SKM-1 (cell line): ENCODE measurements at regions not wholly inside any gene's neighbourhood (a gene's known extent, or its start where the extent isn't known, plus 50 kb on each side); places are given as distances from the start of the nearest gene placed in this dataset.
"Not testable (repeated sequence)": the region's sequence is repeated elsewhere in the genome, so short reads cannot be mapped to it uniquely, and the experiment has no call there.

ENCODE experiments used
- DNase-seq: peaks from one replicate; lab custom pipeline; 2025; ENCODE audit not compliant: unreplicated experiment; lab: John Stamatoyannopoulos, UW

- no peak for DNase-seq
These were observed 250.7 kb downstream of the BTG1 start for GRCh38 chr12:91894911-91895310.

- DNase-seq: no peak
These were observed 252.2 kb downstream of the BTG1 start for GRCh38 chr12:91893476-91893875.

- DNase-seq: no peak
These were observed 253.4 kb downstream of the BTG1 start for GRCh38 chr12:91892081-91892855.

GRCh38 chr12:91890742-91891141, 254.9 kb downstream of the BTG1 start:
- no peak for DNase-seq

- no peak for DNase-seq
These were observed 255.7 kb downstream of the BTG1 start for GRCh38 chr12:91889910-91890309.

GRCh38 chr12:91889059-91889458, 256.6 kb downstream of the BTG1 start:
- no peak for DNase-seq

GRCh38 chr12:91887957-91888356, 257.7 kb downstream of the BTG1 start:
- DNase-seq: no peak

GRCh38 chr12:91885851-91886731, 259.6 kb downstream of the BTG1 start:
- no peak for DNase-seq

- DNase-seq: no peak
These were observed 261.4 kb downstream of the BTG1 start for GRCh38 chr12:91884230-91884629.

GRCh38 chr12:91883811-91884210, 261.8 kb downstream of the BTG1 start:
- no peak for DNase-seq

- no peak for DNase-seq
These were observed 262.7 kb downstream of the BTG1 start for GRCh38 chr12:91882910-91883309.

- no peak for DNase-seq
These were observed 265.1 kb downstream of the BTG1 start for GRCh38 chr12:91880528-91880927.

- no peak for DNase-seq
These were observed 268.0 kb downstream of the BTG1 start for GRCh38 chr12:91877456-91878235.

- DNase-seq: no peak
These were observed 268.6 kb downstream of the BTG1 start for GRCh38 chr12:91877022-91877421.

- not testable (repeated sequence) for DNase-seq
These were observed 270.0 kb downstream of the BTG1 start for GRCh38 chr12:91875671-91876070.

- DNase-seq: no peak
These were observed 271.4 kb downstream of the BTG1 start for GRCh38 chr12:91874086-91874865.

- DNase-seq: peak; percentile 38
These were observed 273.9 kb downstream of the BTG1 start for GRCh38 chr12:91871751-91872150.

GRCh38 chr12:91870872-91871707, 274.6 kb downstream of the BTG1 start:
- no peak for DNase-seq

- DNase-seq: no peak
These were observed 277.6 kb downstream of the BTG1 start for GRCh38 chr12:91868054-91868453.

- no peak for DNase-seq
These were observed 279.1 kb downstream of the BTG1 start for GRCh38 chr12:91866566-91866965.
